Fibroblast of skin of left quadriceps (primary cell): ENCODE measurements at regions not wholly inside any gene's neighbourhood (a gene's known extent, or its start where the extent isn't known, plus 50 kb on each side); places are given as distances from the start of the nearest gene placed in this dataset.
"Not testable (repeated sequence)": the region's sequence is repeated elsewhere in the genome, so short reads cannot be mapped to it uniquely, and the experiment has no call there.

ENCODE experiments used
- DNase-seq, 2 experiments: peaks; one replicate each; pipeline ENCODE4 v3.0.0-alpha.2; 2013; ENCODE audit warnings: low read depth in 2 of 2

DNA sequence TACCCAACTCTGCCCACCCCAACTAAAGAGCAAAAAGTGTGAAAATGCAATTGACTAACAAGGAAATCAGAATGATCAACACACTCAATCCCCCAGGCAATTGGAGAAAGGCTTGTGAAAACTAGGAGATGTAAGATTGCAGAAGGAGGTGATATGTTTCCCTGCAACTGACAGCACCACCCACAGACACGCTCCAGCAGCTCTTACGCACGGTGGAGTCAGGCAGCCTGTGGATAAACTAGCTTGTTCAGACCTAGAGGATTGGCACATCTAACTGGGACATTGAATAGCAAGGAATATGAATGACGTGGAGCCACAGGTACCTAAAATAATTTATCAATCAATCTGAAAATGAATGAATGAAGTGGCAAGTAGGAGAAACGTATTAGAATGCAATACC is 125.7 kb upstream of the MYO3A start:
- DNase-seq: no peak

DNA sequence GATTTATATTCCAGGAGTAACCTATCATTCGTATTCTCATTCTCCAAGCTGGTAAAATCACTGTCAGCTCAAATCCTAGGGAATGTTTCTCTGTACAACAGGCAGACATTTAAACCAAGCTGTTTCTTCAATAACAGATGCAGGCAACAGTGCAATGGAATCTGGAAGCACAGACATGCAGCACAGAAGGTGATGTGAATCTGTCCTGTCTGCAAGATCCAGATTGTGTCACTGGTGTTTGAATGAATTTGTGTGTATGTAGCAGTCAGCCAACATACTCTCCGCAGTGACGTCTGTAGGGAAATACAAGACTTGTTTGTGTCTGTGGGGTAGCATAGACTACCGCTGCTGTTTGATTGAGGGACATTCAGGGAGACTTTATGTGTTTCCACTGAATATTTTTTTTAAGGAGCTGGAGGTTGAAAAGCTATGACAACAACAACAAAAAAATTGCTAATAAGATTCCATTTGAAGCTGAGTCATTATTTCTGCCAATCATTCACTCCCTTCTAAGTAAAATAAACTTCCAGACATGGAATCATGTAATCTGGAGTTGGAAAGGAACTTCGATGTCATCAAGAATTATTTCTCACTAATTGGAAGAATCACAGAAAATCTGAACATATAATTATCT is 122.9 kb upstream of the MYO3A start:
- no peak for DNase-seq

DNA sequence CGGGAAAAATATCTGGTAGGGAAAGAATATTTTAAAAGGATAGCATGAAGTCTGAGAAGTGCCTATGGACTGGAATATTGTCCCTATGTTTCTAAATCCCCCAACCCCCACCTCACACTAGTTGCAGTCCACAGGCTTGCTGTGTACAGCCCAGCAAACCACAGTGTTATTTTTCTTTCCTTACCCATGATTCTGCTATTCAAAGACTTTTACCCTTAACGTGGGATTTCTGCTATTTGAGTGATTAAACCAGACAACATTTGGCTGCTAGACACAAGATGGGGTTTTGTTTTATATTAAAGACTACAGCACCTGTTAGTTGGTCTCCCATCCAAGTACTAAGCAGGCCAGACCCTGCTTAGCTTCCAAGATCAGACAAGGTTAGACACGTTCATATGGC is 120.5 kb upstream of the MYO3A start:
- no peak for DNase-seq

DNA sequence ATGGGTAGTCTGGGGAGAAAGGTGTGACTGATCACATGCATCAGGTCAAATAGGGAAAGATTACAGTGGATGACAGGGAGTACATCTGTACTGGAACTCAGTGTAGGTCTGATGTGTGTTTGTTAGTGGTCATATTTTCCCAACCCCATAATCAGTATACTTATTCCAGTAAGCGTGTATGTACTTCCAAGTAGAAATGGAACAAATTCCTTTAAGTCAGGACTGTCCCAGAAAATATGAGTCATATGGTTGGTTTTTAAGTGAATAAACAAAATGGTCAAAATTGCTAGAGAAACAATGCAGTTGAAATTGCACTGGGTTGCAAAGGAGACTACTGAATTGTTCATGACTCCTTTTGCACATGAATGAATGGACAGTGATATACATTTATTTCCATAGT is 118.8 kb upstream of the MYO3A start:
- DNase-seq: no peak

DNA sequence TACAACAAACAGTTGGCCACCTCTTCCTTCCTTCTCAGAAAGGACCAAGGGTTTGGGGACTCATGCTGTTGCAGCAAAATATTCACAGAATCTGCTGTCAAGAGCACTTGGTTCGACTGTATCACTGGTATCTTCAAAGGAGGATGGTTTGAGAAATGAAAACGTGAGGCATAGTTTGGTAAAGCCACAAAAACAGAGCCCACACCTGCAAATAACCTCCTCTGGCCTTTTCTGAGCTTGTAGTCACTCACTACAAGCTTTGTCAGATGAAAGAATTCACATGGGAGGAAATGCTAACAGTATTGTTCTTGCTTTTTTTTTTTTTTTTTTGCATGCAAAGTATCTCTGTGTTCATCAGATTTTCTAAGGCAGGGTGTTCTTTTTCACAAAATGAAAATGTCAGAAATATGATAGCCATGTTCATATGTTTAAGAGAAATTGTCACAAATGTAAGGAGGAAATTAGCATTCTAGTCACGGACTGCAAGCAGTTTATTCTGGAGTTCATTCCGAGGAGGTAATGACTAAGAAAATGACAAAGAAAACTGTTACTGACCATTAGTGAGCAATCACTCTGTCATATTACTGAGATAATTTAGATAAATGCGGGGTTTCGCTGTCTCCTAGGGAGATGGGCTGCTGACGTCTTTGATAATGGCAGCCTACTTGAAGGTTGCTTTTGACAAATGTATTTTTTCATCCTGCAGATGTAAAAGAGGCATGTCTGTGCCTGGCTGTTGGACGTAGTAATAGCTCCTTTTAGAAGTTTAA is 117.8 kb upstream of the MYO3A start:
- DNase-seq: no peak

DNA sequence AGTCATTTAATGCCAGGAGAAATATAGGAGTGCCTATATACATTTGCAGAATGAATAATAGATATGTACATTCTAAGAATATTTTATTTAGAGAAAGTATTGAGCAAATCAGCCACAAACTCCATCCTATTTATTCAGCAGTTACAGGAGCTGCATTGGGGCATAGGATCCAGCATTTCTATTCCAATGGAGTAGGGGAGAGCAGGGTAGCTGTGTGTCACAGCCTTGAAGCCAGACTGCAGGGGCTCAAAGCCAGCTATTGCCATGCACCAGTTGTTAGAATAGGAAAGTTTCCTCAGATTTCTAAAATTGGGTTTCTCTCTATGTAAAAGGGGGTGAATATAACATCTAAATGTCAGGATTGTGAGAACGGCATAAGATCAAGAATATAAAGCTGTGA is 116.8 kb upstream of the MYO3A start:
- DNase-seq: no peak

DNA sequence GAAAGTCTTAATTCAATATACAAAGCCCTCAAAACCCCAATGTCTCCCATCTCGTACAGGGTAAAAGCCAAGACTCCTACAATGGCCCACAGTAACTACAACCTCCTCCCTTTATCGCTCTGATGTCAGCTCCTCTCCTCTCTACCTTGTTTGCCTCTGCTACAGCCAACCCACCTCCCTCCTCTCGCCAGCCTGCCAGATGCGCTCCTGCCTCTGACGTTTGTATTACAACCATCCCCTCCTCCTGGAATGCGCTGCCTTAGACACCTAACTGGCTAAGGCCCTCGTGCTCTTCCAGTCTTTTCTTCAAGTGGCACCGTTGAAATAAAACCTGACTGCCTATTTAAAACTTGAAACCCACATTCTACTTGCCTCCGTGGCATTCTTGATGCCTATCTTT is 115.3 kb upstream of the MYO3A start:
- no peak for DNase-seq

DNA sequence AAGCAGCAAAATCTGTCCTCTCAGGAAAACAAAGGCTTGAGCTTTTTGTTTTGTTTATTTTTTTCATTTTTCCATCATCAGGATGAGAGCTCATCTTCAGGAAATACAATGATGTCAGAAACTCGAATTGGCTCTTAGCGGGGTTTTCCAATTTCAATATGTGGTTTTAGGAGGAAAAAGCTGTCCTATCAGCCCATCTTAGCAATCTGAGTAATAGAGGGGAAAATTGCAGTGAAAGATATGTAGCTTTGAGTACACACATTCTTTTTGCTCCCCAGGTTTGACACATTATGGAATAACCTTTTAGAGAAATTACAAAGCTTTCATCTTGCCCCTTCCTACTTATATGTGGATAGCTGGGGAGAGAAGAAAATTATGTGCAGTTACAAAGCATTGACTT is 113.6 kb upstream of the MYO3A start:
- no peak for DNase-seq

DNA sequence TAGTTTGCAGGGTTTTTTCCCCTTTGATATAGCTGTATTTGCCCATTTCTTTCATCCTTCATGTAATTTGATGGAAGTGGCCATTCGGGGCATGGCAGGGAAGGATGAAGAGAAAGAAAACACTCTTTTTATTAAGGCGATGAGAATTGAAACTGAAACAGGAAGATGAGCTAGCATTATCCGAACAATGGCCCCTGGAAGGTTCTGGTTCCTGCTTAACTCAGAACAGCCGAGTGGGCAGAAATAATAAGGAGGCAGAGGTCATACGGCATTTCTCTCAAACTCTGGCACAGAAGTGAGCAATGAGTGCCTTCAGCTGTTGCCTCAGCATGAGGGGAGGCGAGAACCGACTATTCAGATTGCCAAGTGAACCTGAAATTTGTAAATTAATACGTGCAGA is 113.2 kb upstream of the MYO3A start:
- DNase-seq: no peak

DNA sequence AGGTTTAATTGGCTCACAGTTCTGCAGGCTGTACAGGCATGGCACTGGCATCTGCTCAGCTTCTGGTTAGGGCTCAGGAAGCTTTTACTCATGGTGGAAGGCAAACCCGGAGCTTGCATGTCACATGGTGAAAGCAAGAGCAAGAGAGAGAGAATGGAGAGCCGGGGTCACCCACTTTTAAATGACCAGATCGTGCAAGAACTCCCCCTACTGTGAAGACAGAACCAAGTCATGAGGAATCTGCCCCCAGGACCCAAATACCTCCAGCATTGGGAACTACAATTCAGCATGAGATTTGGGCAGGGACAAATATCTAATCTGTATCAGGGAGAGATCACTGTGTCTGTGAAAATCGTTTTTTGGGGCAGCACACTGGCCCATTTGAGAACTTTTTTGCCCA is 110.0 kb upstream of the MYO3A start:
- no peak for DNase-seq

DNA sequence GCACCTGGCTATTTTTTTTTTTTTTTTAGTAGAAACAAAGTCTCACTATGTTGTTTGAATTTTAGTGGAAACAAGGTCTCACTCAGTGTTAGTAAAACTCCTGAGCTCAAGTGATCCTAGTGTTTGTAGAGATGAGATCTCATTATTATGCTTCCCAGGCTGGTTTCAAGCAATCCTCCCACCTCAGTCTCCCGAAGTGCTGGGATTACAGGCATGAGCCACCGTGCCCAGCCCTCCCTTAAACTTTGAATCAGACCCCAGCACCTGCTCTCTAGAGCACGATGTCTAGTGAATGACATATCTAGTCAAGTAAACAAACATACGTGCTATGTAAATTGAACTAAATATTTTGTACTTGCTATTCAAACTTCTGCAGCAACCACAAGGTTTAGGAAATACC is 105.6 kb upstream of the MYO3A start:
- DNase-seq: no peak

DNA sequence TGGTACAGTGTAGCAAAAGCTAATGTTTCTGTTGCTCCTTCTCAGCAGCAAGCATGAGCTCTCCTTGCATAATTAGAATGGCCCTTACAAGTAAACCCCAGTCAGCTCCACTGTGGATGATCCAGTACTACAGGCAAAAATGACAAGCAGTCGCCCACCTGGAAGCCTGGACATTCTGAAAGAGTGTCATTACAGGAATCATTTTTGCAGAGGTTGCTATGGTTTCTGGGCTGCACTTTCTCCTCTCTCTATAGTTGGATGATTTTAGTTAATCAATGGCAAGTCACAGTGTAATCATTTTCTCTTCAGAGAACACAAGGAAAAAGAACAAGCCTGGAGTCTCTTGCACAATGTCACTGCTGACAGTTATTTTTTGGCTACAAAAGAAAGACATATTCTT is 102.9 kb upstream of the MYO3A start:
- DNase-seq: no peak

DNA sequence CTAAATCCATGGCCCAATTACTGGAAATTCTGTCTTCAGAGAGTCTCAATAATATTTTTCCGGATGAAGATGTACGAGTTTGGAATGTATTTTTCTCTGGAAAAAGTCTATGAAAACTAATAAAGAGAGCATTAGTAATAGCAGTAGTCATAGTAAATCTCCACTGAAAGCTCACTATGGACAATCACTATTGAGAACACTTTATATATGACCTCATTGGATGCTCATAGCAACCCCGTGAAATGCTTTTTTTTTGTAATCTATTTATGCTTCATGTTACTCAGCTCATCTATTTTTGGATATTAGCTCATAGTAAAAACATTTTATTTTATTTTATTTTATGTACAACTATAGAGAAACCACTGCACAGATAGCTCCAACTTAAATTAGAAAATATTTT is 94.3 kb upstream of the MYO3A start:
- DNase-seq: no peak

DNA sequence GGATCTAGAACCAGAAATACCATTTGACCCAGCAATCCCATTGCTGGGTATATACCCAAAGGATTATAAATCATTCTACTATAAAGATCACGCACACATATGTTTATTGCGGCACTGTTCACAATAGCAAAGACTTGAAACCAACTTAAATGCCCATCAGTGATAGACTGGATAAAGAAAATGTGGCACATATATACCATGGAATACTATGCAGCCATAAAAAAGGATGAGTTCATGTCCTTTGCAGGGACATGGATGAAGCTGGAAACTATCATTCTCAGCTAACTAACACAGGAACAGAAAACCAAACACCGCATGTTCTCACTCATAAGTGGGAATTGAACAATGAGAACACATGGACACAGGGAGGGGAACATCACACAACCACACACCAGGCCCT is 93.2 kb upstream of the MYO3A start:
- not testable (repeated sequence) for DNase-seq

DNA sequence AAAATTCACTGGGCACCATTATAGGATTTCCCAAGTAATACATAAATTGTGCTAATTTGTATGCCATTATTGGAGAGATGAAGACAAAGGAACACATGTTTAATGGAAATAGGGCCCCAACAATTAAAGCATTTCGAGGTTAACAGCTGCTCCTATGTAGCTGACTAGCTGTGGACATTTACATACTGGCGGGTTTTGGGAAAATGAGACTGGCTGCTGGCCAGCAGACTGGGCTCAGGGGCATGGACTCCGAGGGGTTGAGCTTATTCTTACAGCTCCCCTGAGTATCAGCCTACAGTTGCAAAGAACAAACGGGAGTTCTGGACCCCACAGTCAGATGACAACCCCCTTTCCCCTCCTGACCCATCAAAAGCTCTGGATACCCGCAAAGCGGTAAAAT is 91.9 kb upstream of the MYO3A start:
- no peak for DNase-seq

DNA sequence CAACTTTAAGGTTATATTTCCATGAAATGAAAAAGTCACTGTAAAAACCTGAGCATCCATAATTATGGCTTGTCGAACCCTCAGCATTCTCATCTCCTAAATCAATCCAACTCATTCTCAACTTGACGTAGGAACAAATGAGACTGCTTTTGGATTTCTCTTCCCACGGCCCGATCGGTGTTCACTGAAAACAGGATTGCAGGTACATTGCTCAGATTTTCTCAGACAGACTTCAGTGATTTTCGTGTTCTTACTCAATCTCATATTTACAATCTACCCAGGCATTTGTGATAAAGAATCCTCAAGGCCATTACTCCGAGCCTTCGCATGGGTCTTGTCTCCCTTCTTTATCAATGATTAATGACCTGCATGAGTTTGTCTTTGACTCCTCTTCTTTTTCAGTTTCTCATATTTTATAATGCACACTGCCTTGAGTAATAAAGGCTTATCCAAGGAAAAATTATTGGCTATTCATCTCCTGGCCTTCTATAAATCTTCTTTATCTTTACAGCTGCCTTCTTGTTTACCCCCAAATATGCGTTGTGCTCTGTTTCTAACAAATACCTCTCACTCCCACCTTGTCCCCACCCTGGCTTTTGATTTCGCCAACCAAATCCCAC is 90.4 kb upstream of the MYO3A start:
- no peak for DNase-seq

DNA sequence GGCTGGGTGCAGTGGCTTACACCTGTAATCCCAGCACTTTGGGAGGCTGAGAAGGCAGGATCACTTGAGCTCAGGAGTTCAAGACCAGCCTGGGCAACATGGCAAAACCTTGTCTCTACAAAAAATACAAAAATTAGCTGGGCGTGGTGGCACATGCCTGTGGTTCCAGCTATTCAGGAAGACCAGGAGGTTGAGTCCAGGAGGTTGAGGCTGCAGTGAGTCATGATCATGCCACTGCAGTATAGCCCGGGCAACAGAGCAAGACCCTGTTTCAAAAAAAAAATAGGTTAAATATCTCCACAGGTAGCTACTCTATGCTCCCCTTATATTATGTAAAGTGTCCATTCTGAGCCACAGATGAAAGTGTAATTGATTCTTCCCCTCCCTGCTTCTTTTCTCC is 89.3 kb upstream of the MYO3A start:
- DNase-seq: not testable (repeated sequence)

DNA sequence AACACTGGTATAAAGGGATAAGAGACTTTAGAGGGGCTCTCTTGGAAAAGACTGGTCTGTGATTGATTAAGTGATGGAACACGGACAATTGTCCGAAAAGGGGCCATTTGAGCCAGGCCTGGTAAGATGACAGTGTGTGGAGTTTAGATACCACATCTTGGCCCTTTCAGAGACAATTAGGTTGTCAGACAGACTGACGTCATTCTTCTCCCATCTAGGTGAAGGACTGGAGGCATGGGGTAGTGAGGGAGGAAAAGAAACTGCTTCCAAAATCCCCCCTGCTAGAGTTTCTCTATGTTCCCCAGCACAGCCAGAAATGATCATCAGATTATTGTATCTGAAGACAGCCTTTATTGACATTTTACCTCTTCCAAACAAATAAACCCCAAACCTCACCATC is 84.8 kb upstream of the MYO3A start:
- DNase-seq: no peak

DNA sequence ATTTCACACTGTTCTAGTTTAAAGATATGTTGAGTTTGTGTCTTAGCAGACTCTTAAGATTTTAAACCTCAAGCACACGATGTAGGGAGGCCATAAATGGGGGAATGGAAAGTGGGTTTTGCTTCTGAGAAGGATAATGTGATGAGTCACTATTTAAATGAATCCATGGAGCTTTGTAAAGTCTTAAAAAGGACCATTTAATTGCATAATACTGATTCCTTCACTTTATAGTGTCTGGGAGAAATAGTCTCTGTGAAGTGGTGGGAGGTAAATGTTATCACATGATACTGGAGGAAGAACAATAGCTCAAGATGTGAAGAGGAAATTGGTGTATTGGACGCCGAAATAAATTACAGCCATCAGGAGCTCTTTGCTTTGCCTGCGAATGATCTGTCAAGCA is 84.0 kb upstream of the MYO3A start:
- no peak for DNase-seq

DNA sequence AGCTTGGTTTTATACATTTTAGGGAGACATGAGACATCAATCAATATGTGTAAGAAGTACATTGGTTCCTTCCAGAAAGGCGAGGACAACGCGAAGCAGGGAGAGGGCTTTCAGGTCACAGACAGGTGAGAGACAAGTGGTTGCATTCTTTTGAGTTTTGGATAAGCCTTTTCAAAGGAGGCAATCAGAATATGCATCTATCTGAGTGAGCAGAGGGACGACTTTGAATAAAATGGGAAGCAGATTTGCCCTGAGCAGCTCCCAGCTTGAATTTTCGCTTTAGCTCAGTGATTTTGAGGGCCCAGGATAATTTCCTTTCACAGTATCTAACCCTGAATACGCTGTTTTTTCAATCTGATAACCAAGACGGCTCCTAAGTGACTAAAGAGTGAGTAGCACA is 82.5 kb upstream of the MYO3A start:
- no peak for DNase-seq

DNA sequence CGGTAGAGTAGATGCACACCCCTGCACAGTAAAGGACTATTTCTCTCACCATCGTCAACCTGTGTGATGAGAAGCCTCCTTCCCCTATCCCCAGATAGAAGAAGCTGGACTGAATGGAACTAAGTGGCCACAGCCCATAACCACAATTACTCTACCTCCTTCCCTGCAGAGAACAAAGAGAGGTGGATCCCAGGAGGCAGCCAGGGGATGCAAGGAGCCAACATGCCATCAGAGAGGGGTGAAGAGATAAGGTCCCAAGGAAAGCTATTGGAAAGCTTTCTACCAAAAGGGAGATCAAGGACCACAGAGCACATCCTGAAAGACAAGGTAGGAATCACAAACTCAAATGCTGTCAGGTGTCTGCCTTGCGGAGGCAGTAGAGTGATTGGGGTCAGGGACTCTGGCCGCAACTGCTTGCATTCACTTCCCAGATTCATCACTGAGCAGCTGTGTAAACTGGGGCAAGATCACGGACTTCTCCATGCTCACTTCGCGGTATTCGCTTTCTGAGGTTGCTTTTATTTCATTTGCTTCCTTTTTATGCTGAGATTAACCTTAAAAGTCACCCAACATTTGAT is 81.6 kb upstream of the MYO3A start:
- DNase-seq: no peak

DNA sequence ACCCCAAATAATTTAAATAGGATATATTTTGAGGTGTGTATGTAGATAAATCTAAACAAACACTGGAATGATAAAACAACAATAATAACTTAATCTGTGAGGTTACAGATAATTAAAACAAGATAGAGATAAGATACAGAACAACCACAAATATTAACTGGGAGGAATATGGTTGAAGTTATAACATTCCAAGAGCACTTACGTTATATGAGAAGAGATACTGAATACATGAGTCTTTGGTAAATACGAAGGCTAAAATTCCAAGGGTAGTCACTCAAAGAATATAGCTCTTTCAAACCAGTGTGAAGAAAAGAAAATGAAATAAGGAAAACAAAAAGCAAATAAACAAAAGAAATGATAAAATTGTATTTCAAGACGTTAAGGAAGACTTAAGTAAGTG is 76.0 kb upstream of the MYO3A start:
- no peak for DNase-seq

DNA sequence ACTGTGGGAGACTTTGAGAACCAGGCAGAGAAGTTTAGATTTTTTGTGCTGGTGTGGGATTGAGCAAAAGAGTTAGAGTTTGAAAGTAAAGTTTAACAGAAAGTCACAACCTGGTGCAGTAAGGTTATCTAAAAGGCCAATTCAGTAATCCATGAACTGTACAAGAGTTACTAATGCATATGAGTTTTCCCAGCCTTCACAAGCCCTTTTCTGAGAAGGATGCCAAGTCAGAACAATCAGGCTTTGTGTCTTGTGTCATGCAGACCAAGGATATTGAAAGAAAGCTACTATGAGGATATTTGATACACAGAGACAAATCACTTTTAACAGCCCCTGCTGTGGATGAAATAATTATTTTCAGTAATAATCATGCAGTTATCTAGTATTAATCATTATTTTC is 68.8 kb upstream of the MYO3A start:
- DNase-seq: no peak
